T47D (cell line): ENCODE measurements at regions not wholly inside any gene's neighbourhood (a gene's known extent, or its start where the extent isn't known, plus 50 kb on each side); places are given as distances from the start of the nearest gene placed in this dataset.

Experiments
- DNase-seq, 2 experiments: peaks; one replicate each; pipeline versions ENCODE4 v3.0.0 to v3.0.0-alpha.2; 2011 to 2012; ENCODE audit warnings: low read depth in 1 of 2, low spot score in 1 of 2
- JUND ChIP-seq: IDR thresholded peaks from 2 replicates; pipeline ENCODE4 v1.6.1; 2012; ENCODE audit warnings: low read depth
- in situ Hi-C: cut with HindIII; loops from 2 replicates; pipeline ENCODE4 v1.10.0; 2016; ENCODE audit warnings: low sequenced_read_pairs, low pct_unique_long_range_greater_than_20kb

GRCh38 chr13:76226941-76227340, 590.8 kb downstream of the LMO7 start:
- no peak for TF ChIP-seq JUND
- no peak for DNase-seq
- in situ Hi-C loops: no loop called here

- in situ Hi-C loops: no loop called here
- no peak for DNase-seq
- TF ChIP-seq JUND: no peak
These were observed 589.8 kb downstream of the LMO7 start for GRCh38 chr13:76225815-76226489.

GRCh38 chr13:76223999-76224398, 587.9 kb downstream of the LMO7 start:
- in situ Hi-C loops: no loop called here
- no peak for DNase-seq
- no peak for TF ChIP-seq JUND

- in situ Hi-C loops: no loop called here
- TF ChIP-seq JUND: no peak
- DNase-seq: no peak
These were observed 587.4 kb downstream of the LMO7 start for GRCh38 chr13:76223565-76223964.

GRCh38 chr13:76222511-76222910, 586.4 kb downstream of the LMO7 start:
- TF ChIP-seq JUND: no peak
- in situ Hi-C loops: no loop called here
- DNase-seq: no peak

GRCh38 chr13:76216729-76217128, 580.6 kb downstream of the LMO7 start:
- TF ChIP-seq JUND: no peak
- no peak for DNase-seq
- in situ Hi-C loops: no loop called here

GRCh38 chr13:76214001-76214400, 577.9 kb downstream of the LMO7 start:
- TF ChIP-seq JUND: no peak
- in situ Hi-C loops: no loop called here
- no peak for DNase-seq

GRCh38 chr13:76213423-76213904, 577.3 kb downstream of the LMO7 start:
- no peak for DNase-seq
- no peak for TF ChIP-seq JUND
- in situ Hi-C loops: no loop called here

GRCh38 chr13:76210262-76210661, 574.1 kb downstream of the LMO7 start:
- in situ Hi-C loops: no loop called here
- DNase-seq: peak in 1 of 2 experiments; percentile 7

GRCh38 chr13:76198568-76199163, 562.5 kb downstream of the LMO7 start:
- no peak for DNase-seq
- in situ Hi-C loops: no loop called here
- TF ChIP-seq JUND: no peak

More at GRCh38 chr13:76210262-76210661, 574.1 kb downstream of the LMO7 start:
- TF ChIP-seq JUND: no peak

GRCh38 chr13:76189882-76190519, 553.9 kb downstream of the LMO7 start:
- no peak for DNase-seq
- no peak for TF ChIP-seq JUND
- in situ Hi-C loops: no loop called here

GRCh38 chr13:76175961-76176725, 540.0 kb downstream of the LMO7 start:
- in situ Hi-C loops: no loop called here
- DNase-seq: no peak
- no peak for TF ChIP-seq JUND
